ENCODE measurements at regions not wholly inside any gene's neighbourhood (a gene's known extent, or its start where the extent isn't known, plus 50 kb on each side); places are given as distances from the start of the nearest gene placed in this dataset.
"Not testable (repeated sequence)": the region's sequence is repeated elsewhere in the genome, so short reads cannot be mapped to it uniquely, and the experiment has no call there.

DNA sequence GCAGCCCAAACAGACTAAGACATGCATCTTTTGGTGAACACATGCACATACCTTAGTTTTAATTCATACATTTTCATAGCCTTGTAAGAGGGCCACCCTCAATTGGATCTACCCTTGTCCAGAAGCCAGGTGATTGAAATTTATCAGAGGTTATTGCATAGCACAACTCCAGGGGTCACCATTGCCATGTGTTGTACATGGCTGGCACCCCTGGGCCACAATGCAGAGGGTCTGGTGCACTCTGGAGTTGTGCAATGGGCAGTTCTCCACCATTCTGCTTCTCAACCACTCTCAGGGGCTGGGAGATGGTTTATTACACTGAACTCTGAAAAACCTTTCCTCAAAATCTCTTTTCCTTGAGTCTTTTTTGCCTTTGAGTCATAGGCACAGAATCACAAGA lies 184.4 kb upstream of the CXorf66 start:
- intact Hi-C loops (cut with micrococcal nuclease; ENCODE audit: unreplicated experiment): no loop called here
- Mint-ChIP-seq H3K27ac (ENCODE audit: unreplicated experiment) (no peak overlapping the region), H3K27me3 (ENCODE audit: insufficient read depth, unreplicated experiment) (no peaks in the 10 kb centered on the region), H3K36me3 (ENCODE audit: insufficient read depth, unreplicated experiment) (no peaks in the 10 kb centered on the region), H3K4me3 (ENCODE audit: unreplicated experiment) (no peak overlapping the region), H3K9me3 (ENCODE audit: unreplicated experiment) (no peaks in the 10 kb centered on the region), H3K4me1 (ENCODE audit: low read depth, unreplicated experiment) (no peaks in the 10 kb centered on the region)
- Histone ChIP-seq H3K4me1 (no peaks in the 10 kb centered on the region), H3K4me3 (ENCODE audit: low read depth, low read length) (no peak overlapping the region), H3K27me3 (replicated peaks; ENCODE audit: control insufficient read depth, insufficient read depth, low read length) (no peaks in the 10 kb centered on the region), H3K36me3 (ENCODE audit: control insufficient read depth, insufficient read depth, low read length) (no peaks in the 10 kb centered on the region), H3K9me3 (no peaks in the 10 kb centered on the region)
- ChIA-PET POLR2A (no interaction called here), CTCF (no interaction called here)
- TF ChIP-seq, protein P1, sequence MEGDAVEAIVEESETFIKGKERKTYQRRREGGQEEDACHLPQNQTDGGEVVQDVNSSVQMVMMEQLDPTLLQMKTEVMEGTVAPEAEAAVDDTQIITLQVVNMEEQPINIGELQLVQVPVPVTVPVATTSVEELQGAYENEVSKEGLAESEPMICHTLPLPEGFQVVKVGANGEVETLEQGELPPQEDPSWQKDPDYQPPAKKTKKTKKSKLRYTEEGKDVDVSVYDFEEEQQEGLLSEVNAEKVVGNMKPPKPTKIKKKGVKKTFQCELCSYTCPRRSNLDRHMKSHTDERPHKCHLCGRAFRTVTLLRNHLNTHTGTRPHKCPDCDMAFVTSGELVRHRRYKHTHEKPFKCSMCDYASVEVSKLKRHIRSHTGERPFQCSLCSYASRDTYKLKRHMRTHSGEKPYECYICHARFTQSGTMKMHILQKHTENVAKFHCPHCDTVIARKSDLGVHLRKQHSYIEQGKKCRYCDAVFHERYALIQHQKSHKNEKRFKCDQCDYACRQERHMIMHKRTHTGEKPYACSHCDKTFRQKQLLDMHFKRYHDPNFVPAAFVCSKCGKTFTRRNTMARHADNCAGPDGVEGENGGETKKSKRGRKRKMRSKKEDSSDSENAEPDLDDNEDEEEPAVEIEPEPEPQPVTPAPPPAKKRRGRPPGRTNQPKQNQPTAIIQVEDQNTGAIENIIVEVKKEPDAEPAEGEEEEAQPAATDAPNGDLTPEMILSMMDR (IDR thresholded peaks at IDR 0.05; ENCODE audit: insufficient read depth in 1 of 2, low read depth in 1 of 2, low read length in 1 of 2, severe bottlenecking in 1 of 2, unreplicated experiment in 1 of 2): no peak
- no peak for DNase-seq
- no TSS peak for BruUV-seq (replicated peaks)

DNA sequence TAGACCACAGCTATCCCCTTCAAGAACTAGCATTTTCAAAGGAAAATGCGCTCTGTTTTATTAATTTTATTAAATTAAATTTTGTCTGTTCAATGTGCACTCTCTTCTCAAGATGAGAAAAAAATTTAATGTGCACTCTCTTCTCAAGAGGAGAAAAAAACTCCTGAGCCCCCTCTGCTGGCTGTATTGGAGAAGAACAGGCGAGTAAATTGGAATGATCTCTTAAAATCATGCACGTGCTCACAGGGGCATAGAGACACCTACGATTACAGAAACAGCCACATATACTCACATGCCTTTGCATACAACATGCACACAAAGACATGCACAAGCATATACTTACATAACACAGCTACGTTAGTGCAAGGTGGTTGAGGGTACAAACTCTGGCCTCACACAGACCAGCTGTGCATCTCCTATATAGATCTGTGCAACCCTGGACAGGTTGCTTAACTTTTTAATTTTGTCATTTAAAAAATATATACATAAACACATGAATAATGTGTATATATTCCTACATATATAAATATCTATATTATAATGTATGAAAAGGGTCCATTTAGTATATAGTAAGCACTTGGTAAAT lies 176.2 kb upstream of the CXorf66 start:
- intact Hi-C loops (cut with micrococcal nuclease; ENCODE audit: unreplicated experiment): loop anchor here (1.0 kb wide), 1 partner anchor 84 kb away; no protein-coding TSS in a partner anchor
- no peak overlapping the region for H3K27ac Mint-ChIP-seq (ENCODE audit: unreplicated experiment)
- TF ChIP-seq, protein P1 (IDR thresholded peaks at IDR 0.05; ENCODE audit: insufficient read depth in 1 of 2, low read depth in 1 of 2, low read length in 1 of 2, severe bottlenecking in 1 of 2, unreplicated experiment in 1 of 2): peak; percentile 32 to 36
- H3K9me3 Mint-ChIP-seq (ENCODE audit: unreplicated experiment): no peaks in the 10 kb centered on the region
- Histone ChIP-seq H3K4me3 (ENCODE audit: low read depth, low read length) (no peak overlapping the region), H3K27me3 (replicated peaks; ENCODE audit: control insufficient read depth, insufficient read depth, low read length) (no peaks in the 10 kb centered on the region), H3K4me1 (no peaks in the 10 kb centered on the region), H3K9me3 (no peaks in the 10 kb centered on the region), H3K36me3 (ENCODE audit: control insufficient read depth, insufficient read depth, low read length) (no peaks in the 10 kb centered on the region)
- no peaks in the 10 kb centered on the region for H3K27me3 Mint-ChIP-seq (ENCODE audit: insufficient read depth, unreplicated experiment)
- no TSS peak for BruUV-seq (replicated peaks)
- no peak overlapping the region for H3K4me3 Mint-ChIP-seq (ENCODE audit: unreplicated experiment)
- H3K4me1 Mint-ChIP-seq (ENCODE audit: low read depth, unreplicated experiment): no peaks in the 10 kb centered on the region
- ChIA-PET POLR2A (no interaction called here), CTCF (interaction anchor here (0.5 to 0.6 kb wide), 2 partner anchors 85 to 113 kb away, joined by 3 read pairs; no protein-coding TSS in a partner anchor)
- no peaks in the 10 kb centered on the region for H3K36me3 Mint-ChIP-seq (ENCODE audit: insufficient read depth, unreplicated experiment)
- DNase-seq: peak in 1 of 2 experiments; percentile 18

DNA sequence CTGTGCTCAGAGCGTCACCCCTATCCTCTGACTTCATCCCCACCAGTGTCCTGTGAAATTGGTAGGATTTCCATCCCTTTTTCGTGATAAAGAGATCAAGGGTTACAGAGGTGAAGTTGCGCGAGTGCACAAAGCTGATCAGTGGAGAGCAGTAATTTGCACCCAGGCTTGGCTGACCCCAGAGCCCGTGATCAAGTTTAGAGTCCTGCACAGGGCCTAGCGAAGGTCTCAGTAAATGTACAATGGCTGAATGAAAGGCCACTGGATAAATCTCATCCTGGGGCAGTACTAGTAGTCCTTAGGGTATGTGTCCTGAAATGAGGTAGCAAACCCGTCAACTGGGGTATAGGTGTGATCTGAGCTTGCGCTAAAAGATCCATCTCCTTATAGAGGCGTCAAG lies 173.2 kb upstream of the CXorf66 start:
- intact Hi-C loops (cut with micrococcal nuclease; ENCODE audit: unreplicated experiment); DNase-seq; H3K4me3 Mint-ChIP-seq (ENCODE audit: unreplicated experiment); CTCF ChIA-PET; H3K4me1 Mint-ChIP-seq (ENCODE audit: low read depth, unreplicated experiment); H3K9me3 Mint-ChIP-seq (ENCODE audit: unreplicated experiment); H3K4me1 ChIP-seq; H3K27ac Mint-ChIP-seq (ENCODE audit: unreplicated experiment); H3K36me3 ChIP-seq (ENCODE audit: control insufficient read depth, insufficient read depth, low read length); POLR2A ChIA-PET; H3K27me3 Mint-ChIP-seq (ENCODE audit: insufficient read depth, unreplicated experiment); H3K4me3 ChIP-seq (ENCODE audit: low read depth, low read length); H3K36me3 Mint-ChIP-seq (ENCODE audit: insufficient read depth, unreplicated experiment); H3K27me3 ChIP-seq (replicated peaks; ENCODE audit: control insufficient read depth, insufficient read depth, low read length); BruUV-seq (replicated peaks); H3K9me3 ChIP-seq: not testable (repeated sequence)

DNA sequence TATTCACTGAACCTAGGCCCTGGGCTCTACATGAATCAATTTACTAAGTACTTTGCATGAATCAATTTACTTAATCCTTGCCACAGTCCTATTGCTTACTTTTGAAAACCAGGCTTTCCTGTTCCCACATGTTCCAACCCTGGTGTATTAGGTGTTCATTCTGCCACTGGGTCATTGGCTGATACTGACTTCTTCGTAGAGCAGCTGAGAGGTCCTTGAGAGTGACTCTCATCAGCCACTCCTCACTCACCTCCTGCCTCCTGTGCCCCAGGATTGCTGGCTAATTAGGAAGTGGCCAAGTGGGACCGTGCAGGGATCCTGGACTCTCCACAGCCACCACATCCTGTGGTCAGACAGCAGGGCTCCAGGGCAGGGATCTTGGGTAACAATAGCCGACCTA lies 172.7 kb upstream of the CXorf66 start:
- H3K9me3 Mint-ChIP-seq (ENCODE audit: unreplicated experiment); H3K36me3 Mint-ChIP-seq (ENCODE audit: insufficient read depth, unreplicated experiment); H3K36me3 ChIP-seq (ENCODE audit: control insufficient read depth, insufficient read depth, low read length); H3K27ac Mint-ChIP-seq (ENCODE audit: unreplicated experiment); H3K4me3 Mint-ChIP-seq (ENCODE audit: unreplicated experiment); H3K4me1 ChIP-seq; H3K27me3 Mint-ChIP-seq (ENCODE audit: insufficient read depth, unreplicated experiment); H3K4me3 ChIP-seq (ENCODE audit: low read depth, low read length); intact Hi-C loops (cut with micrococcal nuclease; ENCODE audit: unreplicated experiment); CTCF ChIA-PET; H3K9me3 ChIP-seq; POLR2A ChIA-PET; H3K4me1 Mint-ChIP-seq (ENCODE audit: low read depth, unreplicated experiment); BruUV-seq (replicated peaks); H3K27me3 ChIP-seq (replicated peaks; ENCODE audit: control insufficient read depth, insufficient read depth, low read length); DNase-seq: not testable (repeated sequence)

Measured in Caco-2 (cell line).